T-helper 2 cell treated with Interferon-gamma antibody and Interleukin-4, amounts not matched to agents 100 ng/mL and 5 ng/mL, for 36 hours (primary cell): ENCODE measurements at regions not wholly inside any gene's neighbourhood (a gene's known extent, or its start where the extent isn't known, plus 50 kb on each side); places are given as distances from the start of the nearest gene placed in this dataset.

ENCODE experiments used
- intact Hi-C: fragments of 100-400 bp; cut with micrococcal nuclease; formaldehyde crosslinking; loops from one replicate; pipeline ENCODE4 v1.15.1; 2023

DNA sequence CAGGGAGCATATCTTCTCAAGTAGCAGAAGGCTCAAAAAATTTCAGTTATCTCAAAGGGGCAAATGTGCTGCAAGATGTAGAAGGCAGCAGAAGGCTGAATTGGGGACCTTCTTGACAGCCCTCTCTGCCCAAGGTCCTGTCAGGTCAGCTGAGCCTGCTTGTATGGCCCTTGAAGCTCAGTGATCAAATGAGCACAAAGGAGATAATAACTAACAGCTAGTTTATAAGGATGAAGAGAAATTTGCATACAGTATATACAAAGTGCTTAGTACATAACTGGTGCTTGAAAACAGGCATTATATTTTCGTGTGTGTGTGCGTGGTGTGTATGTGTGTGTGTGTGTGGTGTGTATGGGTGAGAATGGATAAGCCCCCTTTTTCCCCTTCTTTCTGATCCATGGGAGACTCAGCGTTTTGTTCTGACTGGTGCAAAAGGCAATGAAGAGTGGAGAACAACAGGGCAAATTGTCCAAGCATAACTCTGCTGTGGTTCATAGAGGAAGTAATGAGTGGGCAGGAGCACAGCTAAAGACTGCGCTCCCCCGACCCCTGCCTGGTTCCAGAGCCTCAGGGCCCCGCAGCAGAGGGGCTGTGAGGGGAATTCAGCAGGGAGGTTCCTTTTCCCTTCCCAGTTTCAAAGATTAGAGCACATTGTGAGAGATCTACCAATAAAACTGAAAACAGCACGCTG is 356.8 kb upstream of the NR2F2 start:
- intact Hi-C loops, result no loop called here

DNA sequence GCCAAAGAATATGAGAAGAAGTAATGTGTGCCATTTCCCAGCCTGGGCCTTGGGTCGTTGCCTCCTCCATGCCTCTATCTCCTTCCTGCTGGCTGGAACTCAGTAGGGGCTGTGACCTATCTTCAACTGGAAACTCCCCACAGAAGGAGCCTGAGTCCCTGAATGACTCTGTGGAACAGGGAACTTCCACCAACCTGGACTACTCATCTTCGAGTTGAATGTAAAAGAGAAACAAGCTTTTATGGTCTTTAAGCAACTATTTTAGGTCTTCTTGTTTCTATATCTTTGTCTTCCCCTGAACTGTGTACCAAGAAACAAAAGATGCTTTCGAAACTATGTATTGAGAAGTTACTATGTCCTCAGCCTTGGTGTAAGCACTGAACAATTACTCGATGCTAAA is 355.3 kb upstream of the NR2F2 start:
- intact Hi-C loops, result no loop called here

DNA sequence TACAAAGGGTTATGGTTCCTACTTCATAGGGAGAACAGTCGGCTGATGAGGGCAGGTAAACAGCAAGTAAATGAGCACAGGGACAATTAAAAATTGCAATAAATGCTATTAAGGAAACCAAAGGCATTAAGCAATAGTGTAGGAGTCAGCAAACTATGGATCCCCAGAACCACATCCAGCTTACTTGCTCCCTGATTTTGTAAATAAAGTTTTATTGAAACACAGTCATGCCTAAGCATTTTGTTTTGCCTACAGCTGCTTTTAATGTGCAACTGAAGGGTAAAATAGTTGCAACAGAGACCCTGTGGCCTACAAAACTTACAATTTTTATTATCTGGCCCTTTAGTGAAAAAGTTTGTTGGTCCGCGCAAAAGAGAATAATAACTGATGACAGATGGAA is 351.2 kb upstream of the NR2F2 start:
- intact Hi-C loops, result no loop called here

DNA sequence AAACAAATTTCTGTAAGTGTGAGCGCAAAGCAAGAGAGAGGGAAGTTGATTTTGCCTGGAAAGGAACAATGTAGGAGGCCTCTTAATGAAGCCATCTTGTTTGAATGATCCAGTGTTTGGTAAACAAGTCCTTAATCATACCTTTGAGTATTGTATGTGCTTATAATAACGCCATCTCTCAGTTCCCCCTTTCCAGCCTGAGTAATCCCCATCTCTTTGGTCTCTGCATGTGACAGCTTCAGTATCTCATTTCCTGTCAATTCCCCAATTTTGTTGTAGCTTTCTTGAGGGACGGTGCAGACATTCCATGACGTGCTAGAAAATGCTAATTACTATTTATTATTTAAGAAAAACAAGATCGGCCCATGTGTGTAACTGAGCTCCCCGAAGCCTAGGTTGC is 349.3 kb upstream of the NR2F2 start:
- intact Hi-C loops, result no loop called here

DNA sequence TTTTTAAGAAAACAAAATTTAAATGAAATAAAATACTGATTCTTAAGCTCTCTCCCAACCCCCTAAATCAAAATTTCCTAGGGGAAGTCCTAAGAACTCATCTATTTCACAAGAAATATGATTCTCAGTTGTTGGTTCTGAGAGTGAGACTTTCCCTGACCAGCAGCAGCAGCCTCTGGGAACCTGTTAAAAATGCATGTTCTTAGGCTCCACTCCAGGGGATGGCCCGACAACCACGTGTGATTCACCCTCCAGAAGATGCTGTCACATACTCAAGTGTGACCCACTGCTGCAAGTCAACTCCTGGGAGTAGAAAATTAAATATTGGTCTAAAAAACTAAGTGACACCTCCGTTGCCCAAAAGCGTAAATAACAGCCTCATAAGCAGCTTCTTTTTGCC is 343.2 kb upstream of the NR2F2 start:
- intact Hi-C loops, result no loop called here

DNA sequence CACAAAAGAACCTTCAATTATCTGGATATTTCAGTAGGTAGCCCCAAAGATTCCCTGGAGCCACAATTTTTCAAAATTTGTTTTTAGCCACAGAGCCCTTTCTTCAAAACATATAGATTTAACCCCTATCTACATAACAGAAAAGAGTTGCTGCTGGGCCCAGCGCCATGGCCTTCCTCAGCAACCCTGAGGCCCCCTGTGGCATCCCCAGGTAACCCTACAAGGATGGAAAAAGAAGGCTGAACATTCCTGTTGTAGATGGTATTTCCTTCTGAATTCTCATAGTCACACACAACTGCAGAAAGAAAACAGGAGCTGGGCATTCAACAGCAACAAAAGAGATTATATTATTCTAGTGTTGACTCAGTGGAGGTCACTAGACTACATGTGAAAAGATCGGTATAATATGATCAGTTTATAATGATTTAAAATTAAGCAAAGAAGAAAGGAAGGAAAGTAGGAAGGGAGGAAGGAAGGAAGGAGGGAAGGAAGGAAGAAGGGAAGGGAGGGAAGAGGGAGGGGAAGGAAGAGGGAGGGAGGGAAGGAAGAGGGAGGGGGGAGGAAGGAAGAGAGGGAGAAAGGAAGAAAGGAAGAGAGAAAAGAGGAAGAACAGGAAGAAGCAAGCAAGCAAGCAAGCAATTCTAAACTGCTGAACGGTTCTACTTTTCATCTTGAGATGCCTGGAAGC is 342.5 kb upstream of the NR2F2 start:
- intact Hi-C loops, result no loop called here

DNA sequence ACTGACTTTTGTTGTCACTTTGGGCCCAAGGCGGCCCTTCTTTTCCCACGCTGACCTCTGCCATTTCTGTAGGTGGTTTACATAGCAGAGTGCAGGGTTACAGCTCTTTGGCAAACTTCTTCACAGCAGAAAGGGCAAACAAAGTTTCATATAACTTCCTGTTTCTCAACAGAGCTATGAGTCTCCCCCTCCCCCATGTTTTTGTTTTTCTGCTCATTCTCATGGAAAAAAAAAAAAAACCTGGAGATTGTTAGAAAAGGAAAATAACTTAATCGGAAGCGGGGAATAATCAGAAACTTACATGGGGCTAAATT is 342.0 kb upstream of the NR2F2 start:
- intact Hi-C loops, result no loop called here

DNA sequence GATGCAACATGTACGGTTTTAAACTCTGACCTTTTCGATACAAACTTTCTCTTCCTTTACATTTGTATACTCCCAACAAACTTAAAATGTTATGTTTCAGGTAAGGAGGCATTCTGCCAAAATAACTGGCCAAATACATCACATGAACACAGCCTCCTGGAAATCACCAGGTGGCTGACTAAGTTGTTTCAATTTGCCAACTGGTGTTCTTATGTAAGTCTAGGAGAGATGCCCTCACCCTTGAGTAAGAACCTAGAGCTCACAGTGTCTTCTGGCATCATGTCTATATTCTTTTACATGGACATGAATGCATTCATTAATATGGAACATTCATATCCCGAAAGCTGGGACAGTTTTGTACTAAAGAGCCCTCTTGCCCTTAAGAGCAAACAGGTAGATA is 341.1 kb upstream of the NR2F2 start:
- intact Hi-C loops, result no loop called here

DNA sequence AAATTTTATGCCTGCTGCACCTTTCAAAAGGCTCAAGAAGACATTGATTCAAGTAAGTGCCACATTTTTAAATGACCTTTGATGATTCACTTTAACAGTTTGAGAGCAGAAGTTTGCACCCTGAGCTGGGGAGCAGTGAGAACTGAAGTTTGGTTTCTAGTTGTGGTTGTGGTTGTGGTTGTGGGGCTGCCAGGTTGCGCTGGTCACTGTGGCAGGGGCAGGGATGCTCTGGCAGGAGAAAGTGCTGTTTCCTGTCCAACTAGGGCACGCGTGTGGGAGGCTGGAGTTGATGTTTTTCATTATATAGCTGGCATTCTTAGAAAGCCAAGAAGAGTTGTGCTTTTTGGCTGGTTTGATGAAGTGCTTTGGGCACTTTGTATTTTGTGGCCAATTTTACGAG is 339.7 kb upstream of the NR2F2 start:
- intact Hi-C loops, result no loop called here

DNA sequence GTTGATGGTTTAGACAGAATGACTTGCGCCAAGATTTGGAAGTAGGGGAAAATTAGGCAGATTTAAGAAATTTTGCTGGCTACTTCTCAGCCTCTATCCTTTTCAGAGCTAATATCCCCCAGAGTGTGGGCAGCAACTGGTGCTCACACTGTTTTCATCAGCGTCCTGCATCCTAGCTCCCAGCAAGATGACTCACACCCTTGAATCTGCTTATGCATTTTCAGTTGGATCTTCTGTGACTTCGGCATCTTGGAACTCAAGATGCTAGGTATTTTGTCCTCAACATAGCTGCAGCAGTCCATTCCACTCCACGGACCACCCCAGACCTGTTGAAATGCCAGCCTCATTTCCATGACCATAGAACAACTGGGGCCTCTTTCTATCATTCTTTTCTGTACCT is 336.1 kb upstream of the NR2F2 start:
- intact Hi-C loops, result no loop called here

DNA sequence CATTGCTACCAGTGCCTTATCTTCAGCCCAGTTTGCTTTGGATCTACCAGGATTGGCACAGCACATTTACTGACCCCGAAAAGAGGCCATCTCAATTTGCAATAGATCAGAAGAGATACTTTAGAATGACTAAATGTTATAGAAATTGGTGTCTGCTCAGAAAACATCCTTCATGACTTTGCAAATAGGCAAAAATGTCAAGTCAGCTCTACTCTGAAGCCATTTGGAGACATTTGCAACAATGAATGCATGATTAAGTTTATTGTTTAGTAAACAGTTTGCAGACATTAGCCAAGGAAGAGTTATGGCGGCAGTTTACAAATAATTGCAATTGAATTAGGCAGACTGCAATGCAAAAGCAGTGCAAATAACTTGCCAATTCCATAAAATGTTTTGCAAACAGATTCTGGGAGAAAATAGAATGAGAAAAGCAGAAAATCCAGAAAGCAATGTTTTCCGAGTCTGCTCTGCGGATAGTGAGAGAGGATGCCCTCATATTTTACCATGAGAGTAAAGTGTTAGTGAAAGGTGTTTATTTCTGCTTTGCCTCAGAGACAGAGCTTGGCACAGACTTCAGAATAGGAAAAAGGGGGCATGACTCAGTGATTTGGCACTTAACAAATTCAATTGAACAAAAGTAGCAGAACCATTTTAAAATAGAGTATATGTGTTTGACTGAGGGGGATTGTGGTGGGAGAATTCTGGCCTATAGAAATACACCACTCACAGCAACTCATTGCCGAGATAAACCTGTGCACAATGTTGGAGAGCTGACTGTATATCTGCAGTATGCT is 334.9 kb upstream of the NR2F2 start:
- intact Hi-C loops, result no loop called here

DNA sequence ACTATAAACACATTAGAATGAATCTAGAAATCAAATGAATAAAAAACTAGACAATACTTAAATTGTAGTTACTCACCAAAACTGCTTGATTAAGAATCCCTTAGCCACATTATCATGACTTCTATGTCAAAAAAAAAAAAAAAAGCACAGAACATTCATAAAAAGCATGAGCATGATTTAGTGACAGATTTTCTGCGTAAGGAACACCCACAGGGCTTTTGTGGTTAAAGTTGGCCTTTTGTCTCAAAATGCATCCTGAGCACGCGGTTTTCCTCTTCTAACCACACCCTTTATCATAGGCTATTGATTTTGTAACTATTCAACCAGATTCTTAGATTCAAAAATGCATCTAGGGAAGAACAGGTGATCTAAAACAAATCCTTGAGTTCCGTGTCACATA is 334.0 kb upstream of the NR2F2 start:
- intact Hi-C loops, result no loop called here

DNA sequence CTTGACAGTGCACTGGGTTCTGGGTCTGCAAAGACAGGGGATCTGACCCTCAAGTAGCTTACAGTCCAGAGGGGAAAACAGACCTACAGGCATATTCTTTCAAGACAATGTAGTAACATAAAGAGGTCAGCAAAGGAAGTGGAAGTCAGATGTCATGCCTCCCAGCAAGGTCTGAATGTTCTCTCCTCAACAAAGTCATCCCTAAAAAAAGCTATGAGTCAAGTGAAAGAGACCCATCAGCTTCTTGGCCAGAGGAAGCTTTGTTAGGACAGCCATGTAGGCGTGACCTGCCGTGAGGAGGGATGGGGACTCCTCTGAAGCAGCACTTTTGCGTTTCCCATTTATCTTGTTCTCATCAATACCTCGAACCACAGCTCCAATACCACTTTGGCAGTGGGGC is 331.6 kb upstream of the NR2F2 start:
- intact Hi-C loops, result no loop called here

DNA sequence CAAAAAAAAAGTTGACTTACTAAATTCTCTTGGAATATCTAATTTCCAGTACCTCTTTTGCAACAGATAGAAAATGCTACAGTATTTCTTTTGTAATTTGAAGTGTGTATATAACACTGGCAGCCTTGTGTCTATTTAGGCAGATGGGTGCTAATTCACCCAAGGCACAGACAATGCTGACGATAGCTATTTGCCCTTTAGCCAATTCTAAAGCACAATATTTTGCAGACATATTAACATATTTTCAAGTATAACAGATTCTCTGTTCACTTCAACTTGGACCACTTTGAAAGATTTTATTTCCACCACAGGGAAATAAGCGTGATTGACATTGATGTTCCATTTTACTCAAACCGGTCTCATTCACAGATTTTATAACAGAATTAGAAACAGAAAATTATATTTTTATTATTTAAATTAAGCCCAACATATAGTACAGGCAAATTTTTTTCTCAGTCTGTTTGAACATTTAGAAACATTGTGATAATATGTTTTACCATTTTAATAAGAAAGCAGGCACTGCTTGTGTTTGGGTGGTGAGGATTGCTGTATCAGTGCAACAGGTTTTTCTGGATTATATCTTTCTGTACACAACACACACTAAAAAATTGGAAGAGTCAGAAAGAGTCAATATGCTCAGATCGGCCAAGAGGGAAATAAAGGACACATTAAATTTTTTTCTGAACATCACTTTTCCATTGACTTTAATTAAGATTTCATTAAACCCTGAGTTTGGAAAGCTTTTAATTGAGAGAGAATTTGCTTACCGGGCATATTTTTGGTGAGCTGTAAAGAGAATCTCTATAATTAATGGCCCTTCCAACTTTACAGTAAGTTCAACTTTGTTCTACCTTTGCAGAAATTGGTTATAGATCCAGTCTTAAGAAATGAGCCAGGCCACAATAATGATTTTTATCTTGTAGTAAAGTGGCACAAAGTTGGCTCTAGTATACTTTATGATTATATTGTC is 327.3 kb upstream of the NR2F2 start:
- intact Hi-C loops, result no loop called here

DNA sequence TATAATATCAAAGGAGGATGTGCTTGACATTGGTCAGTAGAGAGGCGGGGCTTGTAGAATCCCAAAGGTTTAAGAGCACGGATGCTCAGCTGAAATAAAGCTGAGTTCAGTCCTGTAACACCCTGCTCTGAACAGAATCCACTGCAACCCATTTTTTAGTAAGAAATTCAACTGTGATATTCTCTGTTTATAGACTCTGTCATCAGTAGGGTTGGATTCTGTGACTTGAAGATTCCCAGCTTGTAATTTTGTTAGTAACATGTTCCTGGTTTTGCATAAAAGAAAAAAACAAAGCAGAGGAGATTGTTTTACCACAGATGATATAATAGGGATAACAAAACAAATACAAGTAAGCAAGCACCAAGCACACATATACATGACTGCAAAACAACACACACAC is 324.6 kb upstream of the NR2F2 start:
- intact Hi-C loops, result no loop called here

DNA sequence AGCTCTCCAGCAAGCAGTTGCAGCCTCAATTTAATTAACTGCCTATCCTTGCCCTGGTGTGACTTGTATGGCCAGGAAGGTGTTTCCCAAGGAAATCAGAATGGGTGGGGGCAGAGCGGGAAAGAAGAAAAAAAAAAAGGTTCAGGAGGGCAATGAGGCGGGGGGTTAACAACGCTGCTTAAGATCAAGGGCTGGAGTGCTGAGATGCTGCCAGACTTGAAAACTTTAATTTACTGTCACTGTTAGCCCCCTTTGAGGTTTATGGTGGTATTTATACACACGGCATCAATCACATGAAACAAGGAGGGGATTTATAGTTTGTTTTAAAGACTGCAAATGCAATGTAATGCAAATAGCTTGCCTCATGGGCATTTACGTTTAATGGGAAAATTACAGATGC is 319.4 kb upstream of the NR2F2 start:
- intact Hi-C loops, result no loop called here

DNA sequence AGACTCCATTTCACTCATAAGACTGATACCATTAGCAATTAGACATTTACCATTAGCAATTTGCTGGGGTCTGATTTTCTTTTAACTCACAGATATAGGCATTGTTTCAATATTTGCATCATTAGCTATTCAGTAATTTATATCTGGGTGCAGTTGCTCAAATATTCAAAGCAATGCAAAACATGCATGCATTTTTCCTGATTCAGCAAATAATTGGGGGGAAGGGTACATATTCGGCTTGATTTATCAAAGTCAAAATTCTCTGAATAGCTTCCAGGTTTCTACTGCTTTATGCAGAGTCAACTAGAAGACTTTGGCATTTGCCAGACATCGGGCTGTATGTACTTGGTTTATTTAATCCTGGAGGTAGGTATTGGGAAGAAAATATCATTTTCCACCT is 315.6 kb upstream of the NR2F2 start:
- intact Hi-C loops, result no loop called here

DNA sequence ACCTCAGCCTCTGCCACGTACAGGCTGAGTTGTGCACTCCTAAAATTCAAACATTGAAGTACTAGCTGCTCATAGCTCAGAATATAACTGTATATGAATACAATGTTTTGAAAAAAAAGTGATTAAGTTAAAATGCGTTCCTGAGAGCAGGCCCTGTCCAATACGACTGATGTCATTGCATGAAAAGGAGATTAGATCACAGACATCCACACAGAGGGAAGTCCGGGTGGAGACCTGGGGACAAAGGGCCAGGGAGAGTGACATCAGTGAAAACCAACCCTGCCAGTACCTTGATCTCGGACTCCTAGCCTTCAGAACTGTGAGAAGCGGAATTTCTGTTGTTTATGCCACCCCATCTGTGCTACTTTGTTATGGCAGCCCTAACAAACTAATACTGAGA is 311.4 kb upstream of the NR2F2 start:
- intact Hi-C loops, result no loop called here

DNA sequence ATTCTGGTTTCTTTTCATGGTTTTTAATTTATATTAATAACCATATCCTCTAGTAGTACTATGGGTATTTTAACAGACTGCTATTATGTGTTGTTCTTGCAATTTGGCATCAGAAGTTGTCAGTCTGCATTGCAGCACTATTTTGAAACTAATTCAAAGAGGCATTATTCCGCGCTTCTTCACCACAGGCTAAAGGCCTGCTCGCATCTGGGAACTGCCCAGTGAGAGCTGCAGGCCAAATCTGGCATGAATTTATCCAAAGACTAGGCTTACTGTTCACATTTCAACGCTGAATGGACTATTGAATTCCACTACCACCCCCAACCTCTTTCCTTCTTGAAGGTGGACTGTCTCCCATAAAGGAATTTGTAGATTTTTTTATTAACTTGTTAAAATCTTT is 310.4 kb upstream of the NR2F2 start:
- intact Hi-C loops, result no loop called here

DNA sequence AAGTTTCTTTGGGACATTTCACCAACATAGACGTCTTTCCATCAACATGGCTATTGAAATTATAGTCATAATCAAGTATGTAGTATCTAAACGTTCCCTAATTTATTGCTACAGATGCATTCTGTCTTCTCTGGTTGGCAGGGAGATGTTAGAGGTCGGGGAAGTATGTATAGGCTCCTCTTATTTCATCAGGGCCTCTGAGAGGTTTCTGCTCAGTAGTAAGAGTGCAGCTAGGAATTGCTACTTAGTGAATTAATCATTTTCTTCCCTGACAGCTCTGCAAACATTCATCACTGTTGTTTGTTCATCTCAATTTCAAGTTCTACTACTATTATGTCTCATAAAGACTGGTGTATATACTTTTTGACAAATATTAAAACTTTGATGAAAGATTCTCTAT is 309.7 kb upstream of the NR2F2 start:
- intact Hi-C loops, result no loop called here

DNA sequence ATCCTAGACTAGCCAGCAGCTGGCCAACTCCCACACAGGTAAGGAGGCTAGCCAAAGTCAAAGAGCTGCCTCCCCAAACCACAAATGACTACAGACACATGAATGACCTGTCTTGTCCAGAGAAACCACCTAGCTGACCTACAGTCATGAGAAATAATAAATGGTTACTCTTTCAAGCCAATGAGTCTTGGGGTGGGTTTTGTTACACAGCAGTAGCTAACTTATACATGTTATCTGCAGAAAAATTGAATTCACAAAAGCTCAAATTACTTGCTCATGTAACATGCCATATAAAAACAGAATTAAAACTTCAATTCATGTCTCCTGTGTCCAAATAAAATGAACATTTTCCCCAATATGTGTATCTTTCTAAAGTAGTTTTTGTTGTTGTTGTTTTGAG is 307.4 kb upstream of the NR2F2 start:
- intact Hi-C loops, result no loop called here

DNA sequence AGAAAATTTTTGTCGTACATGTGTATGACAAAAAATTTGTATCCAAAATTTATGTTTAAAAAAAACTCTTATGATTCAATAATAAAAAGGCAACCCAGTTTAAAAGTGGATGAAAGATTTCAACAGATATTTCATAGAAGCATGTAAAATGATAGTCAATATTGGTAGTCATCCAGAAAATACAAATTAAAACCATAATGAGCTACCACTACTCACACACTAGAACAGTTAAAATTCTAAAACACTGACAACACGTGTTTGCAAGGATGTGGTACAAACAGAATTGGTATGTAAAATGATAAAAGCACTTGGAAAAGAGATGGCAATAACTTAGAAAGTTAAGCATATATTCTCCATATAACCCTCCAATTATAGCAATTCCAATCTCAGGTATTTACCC is 303.0 kb upstream of the NR2F2 start:
- intact Hi-C loops, result no loop called here
